Esophagus squamous epithelium (tissue), 5 donors: ENCODE measurements at regions not wholly inside any gene's neighbourhood (a gene's known extent, or its start where the extent isn't known, plus 50 kb on each side); places are given as distances from the start of the nearest gene placed in this dataset.

Experiments
- DNase-seq: peaks from one replicate; lab custom pipeline; 2025; lab: John Stamatoyannopoulos, UW
- H3K27ac ChIP-seq, 4 donors: fragments of 200-600 bp; sonication (generic); one replicate each; pipeline ENCODE4 v1.5.1; 2016 to 2019; ENCODE audit warnings: mild to moderate bottlenecking in 1 of 4
- H3K27me3 ChIP-seq, 4 donors: fragments of 200-600 bp; sonication (generic); 1 replicate in 3 of 4; 2 replicates in 1 of 4; pipeline versions ENCODE4 v1.5.1 to v1.6.0; 2017 to 2021; ENCODE audit warnings: antibody characterized with exemption in 1 of 4
- H3K36me3 ChIP-seq, 3 donors: fragments of 200-600 bp; sonication (generic); one replicate each; pipeline ENCODE4 v1.5.1; 2016 to 2019
- H3K4me1 ChIP-seq, 3 donors: fragments of 200-600 bp; sonication (generic); one replicate each; pipeline ENCODE4 v1.5.1; 2017 to 2019
- H3K4me3 ChIP-seq, 4 donors: fragments of 200-600 bp; sonication (generic); 1 replicate in 3 of 4; 2 replicates in 1 of 4; pipeline ENCODE4 v1.5.1; 2016 to 2019; ENCODE audit warnings: mild to moderate bottlenecking in 2 of 4, moderate library complexity in 1 of 4
- H3K9me3 ChIP-seq, 3 donors: fragments of 200-600 bp; sonication (generic); one replicate each; pipeline ENCODE4 v1.5.1; 2016 to 2019
- POLR2A ChIP-seq, 4 donors: fragments of 450-650 bp; IDR thresholded peaks; one replicate each; pipeline ENCODE4 v1.6.1; 2017; ENCODE audit warnings: antibody characterized with exemption in 4 of 4, mild to moderate bottlenecking in 4 of 4, moderate library complexity in 3 of 4
- whole genome bisulfite sequencing, 2 donors: methylation state at CpG; one replicate each; pipeline ENCODE4 v1.1.5; 2018; 5-methylcytosine and 5-hydroxymethylcytosine counted together
- intact Hi-C: fragments of 100-400 bp; cut with DNase I; formaldehyde crosslinking; loops from one replicate; pipeline ENCODE4 v1.15.0; 2022
- TF ChIP-seq, protein P1 (sequence below), 6 experiments: fragments of 450-650 bp in 4 of 6; fragments of 200-600 bp in 2 of 6; sonication (generic) in 2 of 6; IDR thresholded peaks; one replicate each; pipeline ENCODE4 v1.5.1; 2016 to 2019; ENCODE audit warnings: antibody characterized with exemption in 6 of 6, mild to moderate bottlenecking in 4 of 6, moderate library complexity in 4 of 6
- donor health status: DM: yes; HTN: yes; CAD: no.

DNA sequence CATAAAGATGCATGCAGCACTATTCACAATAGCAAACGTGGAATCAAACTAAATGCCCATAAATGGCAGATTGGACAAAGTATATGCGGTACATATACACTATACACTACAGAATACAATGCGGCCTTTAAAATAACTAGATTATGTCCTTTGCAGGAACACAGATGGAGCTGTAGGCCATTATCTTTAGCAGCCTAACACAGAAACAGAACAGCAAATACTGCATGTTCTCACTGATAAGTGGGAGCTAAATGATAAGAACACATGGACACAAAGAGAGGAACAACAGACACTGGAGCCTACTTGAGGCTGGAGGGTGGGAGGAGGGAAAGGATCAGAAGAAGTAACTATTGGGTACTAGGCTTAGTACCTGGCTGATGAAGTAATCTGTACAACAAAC lies 758.2 kb downstream of the TLE1 start:
- Histone ChIP-seq H3K27ac (no peak overlapping the region), H3K36me3 (no peaks in the 10 kb centered on the region), H3K4me1 (no peaks in the 10 kb centered on the region), H3K27me3 (no peaks in the 10 kb centered on the region), H3K4me3 (no peak overlapping the region), H3K9me3 (no peaks in the 10 kb centered on the region)
- TF ChIP-seq, protein P1, sequence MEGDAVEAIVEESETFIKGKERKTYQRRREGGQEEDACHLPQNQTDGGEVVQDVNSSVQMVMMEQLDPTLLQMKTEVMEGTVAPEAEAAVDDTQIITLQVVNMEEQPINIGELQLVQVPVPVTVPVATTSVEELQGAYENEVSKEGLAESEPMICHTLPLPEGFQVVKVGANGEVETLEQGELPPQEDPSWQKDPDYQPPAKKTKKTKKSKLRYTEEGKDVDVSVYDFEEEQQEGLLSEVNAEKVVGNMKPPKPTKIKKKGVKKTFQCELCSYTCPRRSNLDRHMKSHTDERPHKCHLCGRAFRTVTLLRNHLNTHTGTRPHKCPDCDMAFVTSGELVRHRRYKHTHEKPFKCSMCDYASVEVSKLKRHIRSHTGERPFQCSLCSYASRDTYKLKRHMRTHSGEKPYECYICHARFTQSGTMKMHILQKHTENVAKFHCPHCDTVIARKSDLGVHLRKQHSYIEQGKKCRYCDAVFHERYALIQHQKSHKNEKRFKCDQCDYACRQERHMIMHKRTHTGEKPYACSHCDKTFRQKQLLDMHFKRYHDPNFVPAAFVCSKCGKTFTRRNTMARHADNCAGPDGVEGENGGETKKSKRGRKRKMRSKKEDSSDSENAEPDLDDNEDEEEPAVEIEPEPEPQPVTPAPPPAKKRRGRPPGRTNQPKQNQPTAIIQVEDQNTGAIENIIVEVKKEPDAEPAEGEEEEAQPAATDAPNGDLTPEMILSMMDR (IDR thresholded peaks at IDR 0.05): no peak
- TF ChIP-seq POLR2A (IDR thresholded peaks at IDR 0.05): no peak
- intact Hi-C loops: no loop called here
- no peak for DNase-seq
- 64 to 72% methylated on average over 3 of the region's 3 CpGs for whole genome bisulfite sequencing, 2 donors

DNA sequence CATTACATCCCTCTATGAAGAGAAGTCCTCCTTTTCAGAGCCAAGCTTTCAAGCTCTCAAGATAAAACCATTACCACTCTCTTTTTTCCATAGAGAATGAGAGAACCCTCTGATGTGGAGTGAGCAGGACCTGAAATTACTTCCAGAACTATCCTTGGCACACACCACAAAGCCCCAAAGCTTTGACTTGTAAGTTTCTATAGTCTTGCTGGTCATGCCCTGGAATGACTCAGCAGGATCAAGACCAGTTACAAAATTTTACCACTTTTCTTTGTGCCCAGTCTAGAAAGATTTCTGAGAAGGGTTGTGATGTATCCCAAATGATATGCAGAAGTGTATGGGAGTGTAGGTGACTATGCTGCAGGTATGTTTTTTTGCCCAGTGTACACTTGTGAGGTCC lies 760.6 kb downstream of the TLE1 start:
- no peak overlapping the region for H3K4me3 ChIP-seq
- no peaks in the 10 kb centered on the region for H3K4me1 ChIP-seq
- H3K27me3 ChIP-seq: no peaks in the 10 kb centered on the region
- intact Hi-C loops: no loop called here
- H3K27ac ChIP-seq: no peak overlapping the region
- no peak for DNase-seq
- no peaks in the 10 kb centered on the region for H3K9me3 ChIP-seq
- H3K36me3 ChIP-seq: no peaks in the 10 kb centered on the region
- TF ChIP-seq POLR2A (IDR thresholded peaks at IDR 0.05): no peak
- TF ChIP-seq, protein P1 (IDR thresholded peaks at IDR 0.05): no peak

GRCh38 chr9:80926611-80927010 lies 762.7 kb downstream of the TLE1 start:
- Histone ChIP-seq H3K36me3 (no peaks in the 10 kb centered on the region), H3K4me1 (no peaks in the 10 kb centered on the region), H3K27ac (no peak overlapping the region), H3K4me3 (no peak overlapping the region), H3K27me3 (no peaks in the 10 kb centered on the region), H3K9me3 (no peaks in the 10 kb centered on the region)
- intact Hi-C loops: no loop called here
- no peak for TF ChIP-seq POLR2A (IDR thresholded peaks at IDR 0.05)
- TF ChIP-seq, protein P1 (IDR thresholded peaks at IDR 0.05): no peak
- WGBS, 2 donors: 72 to 83% methylated on average over 3 of the region's 3 CpGs
- DNase-seq: no peak

DNA sequence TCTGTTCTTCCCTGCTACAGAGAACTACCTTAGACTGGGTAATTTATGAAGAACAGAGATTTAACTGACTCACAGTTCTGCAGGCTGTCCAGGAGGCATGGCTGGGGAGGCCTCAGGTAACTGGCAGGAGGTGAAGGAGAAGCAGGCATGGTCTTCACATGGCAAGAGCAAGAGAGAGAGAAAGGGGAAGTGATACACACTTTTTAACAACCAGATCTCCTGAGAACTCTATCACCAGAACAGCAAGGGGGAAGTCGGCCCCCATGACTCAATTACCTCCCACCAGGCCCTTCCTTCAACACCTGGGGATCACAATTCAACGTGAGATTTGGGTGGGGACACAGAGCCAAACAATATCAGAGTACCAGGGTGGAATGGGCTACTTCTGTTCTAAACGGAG lies 766.8 kb downstream of the TLE1 start:
- 37 to 80% methylated on average over 3 of the region's 3 CpGs for WGBS, 2 donors
- no peak overlapping the region for H3K4me3 ChIP-seq
- peaks cover 0 to 8% (median 0%) of the 10 kb centered on the region in 3 donors for H3K9me3 ChIP-seq
- H3K27me3 ChIP-seq: no peaks in the 10 kb centered on the region
- H3K27ac ChIP-seq: no peak overlapping the region
- H3K4me1 ChIP-seq: no peaks in the 10 kb centered on the region
- H3K36me3 ChIP-seq: no peaks in the 10 kb centered on the region
- intact Hi-C loops: no loop called here
- no peak for TF ChIP-seq POLR2A (IDR thresholded peaks at IDR 0.05)
- TF ChIP-seq, protein P1 (IDR thresholded peaks at IDR 0.05): no peak
- no peak for DNase-seq

- no peak overlapping the region for H3K4me3 ChIP-seq
- WGBS, 2 donors: 89% methylated on average over 10 of the region's 10 CpGs
- no peaks in the 10 kb centered on the region for H3K4me1 ChIP-seq
- intact Hi-C loops: no loop called here
- H3K27me3 ChIP-seq: no peaks in the 10 kb centered on the region
- H3K9me3 ChIP-seq: no peaks in the 10 kb centered on the region
- DNase-seq: no peak
- H3K27ac ChIP-seq: no peak overlapping the region
- TF ChIP-seq POLR2A (IDR thresholded peaks at IDR 0.05): no peak
- TF ChIP-seq, protein P1 (IDR thresholded peaks at IDR 0.05): no peak
- no peaks in the 10 kb centered on the region for H3K36me3 ChIP-seq
Observed at GRCh38 chr9:80906728-80907127, 782.6 kb downstream of the TLE1 start.
